Body of pancreas (tissue), 4 donors: ENCODE measurements at regions not wholly inside any gene's neighbourhood (a gene's known extent, or its start where the extent isn't known, plus 50 kb on each side); places are given as distances from the start of the nearest gene placed in this dataset.
A peak's percentile ranks its signal among the peaks of the same experiment; 100 is the strongest.

Source experiments
- ATAC-seq: fragments of 150-250 bp; one replicate; pipeline ENCODE4 v1.9.1; 2016
- DNase-seq, 4 donors: peaks; one replicate each; pipeline ENCODE4 v3.0.0-alpha.2; 2019
- H3K27ac ChIP-seq, 4 donors: fragments of 200-600 bp; sonication (generic); 1 replicate in 3 of 4; 2 replicates in 1 of 4; pipeline versions ENCODE4 v1.5.1 to v1.6.1; 2016 to 2019; ENCODE audit warnings: mild to moderate bottlenecking in 1 of 4, mixed read lengths in 1 of 4, moderate library complexity in 1 of 4
- H3K27me3 ChIP-seq, 2 donors: fragments of 200-600 bp; sonication (generic); one replicate each; pipeline ENCODE4 v1.6.0; 2016; ENCODE audit warnings: mild to moderate bottlenecking in 1 of 2
- H3K36me3 ChIP-seq, 2 donors: fragments of 200-600 bp; sonication (generic); replicated peaks in 1 of 2; 2 replicates each; pipeline ENCODE4 v1.5.1; 2016; ENCODE audit warnings: low read depth in 2 of 2; ENCODE audit not compliant: insufficient read depth in 1 of 2
- H3K4me1 ChIP-seq: fragments of 200-600 bp; sonication (generic); one replicate; pipeline ENCODE4 v1.6.0; 2016
- H3K4me3 ChIP-seq, 2 donors: fragments of 200-600 bp; sonication (generic); 1 replicate in 1 of 2; 2 replicates in 1 of 2; pipeline ENCODE4 v1.5.1; 2016 to 2019
- H3K9me3 ChIP-seq, 3 donors: fragments of 200-600 bp; sonication (generic); 1 replicate in 2 of 3; 2 replicates in 1 of 3; pipeline ENCODE4 v1.5.1; 2016
- POLR2A ChIP-seq, 3 donors: fragments of 450-650 bp; IDR thresholded peaks; one replicate each; pipeline ENCODE4 v1.6.1; 2016; ENCODE audit warnings: antibody characterized with exemption in 3 of 3, mild to moderate bottlenecking in 2 of 3
- WGBS, 2 donors: methylation state at CpG; one replicate each; pipeline ENCODE4 v1.1.5; 2017; 5-methylcytosine and 5-hydroxymethylcytosine counted together
- intact Hi-C: fragments of 100-400 bp; cut with DNase I; formaldehyde crosslinking; loops from one replicate; pipeline ENCODE4 v1.15.1; 2023
- TF ChIP-seq, protein P1 (sequence below), 7 experiments: fragments of 450-650 bp in 4 of 7; fragments of 200-600 bp in 3 of 7; sonication (generic) in 3 of 7; IDR thresholded peaks; one replicate each; pipeline ENCODE4 v1.5.1; 2016 to 2019; ENCODE audit warnings: antibody characterized with exemption in 7 of 7

DNA sequence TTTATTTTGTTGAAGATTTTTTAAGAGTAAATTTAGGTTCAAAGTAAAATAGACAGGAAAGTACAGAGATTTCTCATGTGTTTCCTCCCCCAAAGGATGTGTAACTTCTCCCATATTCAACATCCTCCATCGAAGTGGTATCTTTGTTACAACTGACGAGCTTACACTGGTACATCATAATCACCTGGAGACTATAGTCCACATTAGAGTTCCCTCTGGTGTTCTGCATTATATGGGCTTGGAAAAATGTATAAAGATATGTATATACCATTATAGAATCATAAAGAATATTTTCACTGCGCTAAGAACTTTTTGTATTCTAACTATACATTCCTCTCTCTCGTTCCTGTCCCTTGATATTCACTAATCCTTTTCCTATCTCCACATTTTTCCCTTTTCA lies 203.7 kb downstream of the AMY1C start:
- WGBS, 2 donors = 38 to 57% methylated on average over 4 of the region's 4 CpGs

DNA sequence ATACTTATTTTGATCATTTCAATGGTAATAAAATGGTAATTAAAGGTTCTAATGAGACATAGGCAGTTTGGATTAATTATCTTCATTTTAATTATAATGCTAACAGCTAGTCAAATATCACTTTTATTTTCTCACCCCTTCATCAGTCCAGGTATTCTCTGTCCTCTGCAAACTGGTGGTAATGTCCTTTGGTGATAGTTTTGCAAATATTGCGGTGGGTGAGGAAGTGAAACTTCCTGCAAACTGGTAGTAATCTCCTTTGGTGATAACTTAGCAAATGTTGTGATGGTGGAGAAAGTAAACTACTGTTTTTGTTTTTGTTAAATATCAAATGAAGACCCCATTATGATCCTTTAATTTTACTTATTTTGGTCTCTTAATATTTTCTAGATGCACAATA lies 209.0 kb downstream of the AMY1C start:
- intact Hi-C loops = no loop called here
- ATAC-seq (no peak), DNase-seq (no peak)
- TF ChIP-seq, protein P1, sequence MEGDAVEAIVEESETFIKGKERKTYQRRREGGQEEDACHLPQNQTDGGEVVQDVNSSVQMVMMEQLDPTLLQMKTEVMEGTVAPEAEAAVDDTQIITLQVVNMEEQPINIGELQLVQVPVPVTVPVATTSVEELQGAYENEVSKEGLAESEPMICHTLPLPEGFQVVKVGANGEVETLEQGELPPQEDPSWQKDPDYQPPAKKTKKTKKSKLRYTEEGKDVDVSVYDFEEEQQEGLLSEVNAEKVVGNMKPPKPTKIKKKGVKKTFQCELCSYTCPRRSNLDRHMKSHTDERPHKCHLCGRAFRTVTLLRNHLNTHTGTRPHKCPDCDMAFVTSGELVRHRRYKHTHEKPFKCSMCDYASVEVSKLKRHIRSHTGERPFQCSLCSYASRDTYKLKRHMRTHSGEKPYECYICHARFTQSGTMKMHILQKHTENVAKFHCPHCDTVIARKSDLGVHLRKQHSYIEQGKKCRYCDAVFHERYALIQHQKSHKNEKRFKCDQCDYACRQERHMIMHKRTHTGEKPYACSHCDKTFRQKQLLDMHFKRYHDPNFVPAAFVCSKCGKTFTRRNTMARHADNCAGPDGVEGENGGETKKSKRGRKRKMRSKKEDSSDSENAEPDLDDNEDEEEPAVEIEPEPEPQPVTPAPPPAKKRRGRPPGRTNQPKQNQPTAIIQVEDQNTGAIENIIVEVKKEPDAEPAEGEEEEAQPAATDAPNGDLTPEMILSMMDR (IDR thresholded peaks at IDR 0.05) = no peak
- TF ChIP-seq POLR2A (IDR thresholded peaks at IDR 0.05) = no peak
- Histone ChIP-seq H3K4me1 (no peaks in the 10 kb centered on the region), H3K4me3 (no peak overlapping the region), H3K27ac (no peak overlapping the region), H3K36me3 (no peaks in the 10 kb centered on the region), H3K27me3 (no peaks in the 10 kb centered on the region), H3K9me3 (peaks cover 0 to 14% (median 0%) of the 10 kb centered on the region in 3 donors)
- 76 to 91% methylated on average over 1 of the region's 1 CpG for WGBS, 2 donors

More for the DNA sequence above, 203.7 kb downstream of the AMY1C start:
- no peak for ATAC-seq
- no peaks in the 10 kb centered on the region for H3K4me1 ChIP-seq
- intact Hi-C loops = no loop called here
- no peaks in the 10 kb centered on the region for H3K9me3 ChIP-seq
- no peak for DNase-seq
- no peaks in the 10 kb centered on the region for H3K36me3 ChIP-seq
- no peak overlapping the region for H3K4me3 ChIP-seq
- TF ChIP-seq, protein P1 (IDR thresholded peaks at IDR 0.05) = peak in 2 of 7 experiments; percentile 11 to 19
- TF ChIP-seq POLR2A (IDR thresholded peaks at IDR 0.05) = no peak
- H3K27ac ChIP-seq = no peak overlapping the region
- no peaks in the 10 kb centered on the region for H3K27me3 ChIP-seq

DNA sequence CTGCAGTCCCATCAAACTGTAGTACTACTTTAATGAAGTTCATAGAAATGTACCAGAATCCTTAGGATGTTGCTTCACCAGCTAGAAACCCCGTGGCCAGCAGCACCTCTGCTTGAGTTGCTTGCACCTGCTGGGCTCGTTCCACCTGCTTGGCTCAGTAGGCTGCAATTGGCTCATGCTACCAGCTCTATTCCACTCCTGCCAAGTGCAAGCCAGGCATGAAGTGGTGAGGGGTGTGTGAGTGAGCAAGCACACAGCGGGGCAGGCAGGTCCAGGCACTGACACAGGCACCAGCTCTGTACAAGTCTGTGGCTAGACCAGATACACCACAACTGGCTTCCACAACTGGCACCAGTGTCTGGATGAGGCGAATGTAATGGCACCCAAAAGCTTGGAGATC lies 209.9 kb downstream of the AMY1C start:
- intact Hi-C loops = no loop called here
- 64 to 70% methylated on average over 4 of the region's 4 CpGs for WGBS, 2 donors
- Histone ChIP-seq H3K27ac (no peak overlapping the region), H3K27me3 (no peaks in the 10 kb centered on the region), H3K9me3 (peaks cover 0 to 14% (median 0%) of the 10 kb centered on the region in 3 donors), H3K4me3 (no peak overlapping the region), H3K36me3 (no peaks in the 10 kb centered on the region), H3K4me1 (no peaks in the 10 kb centered on the region)
- TF ChIP-seq POLR2A (IDR thresholded peaks at IDR 0.05) = no peak
- TF ChIP-seq, protein P1 (IDR thresholded peaks at IDR 0.05) = no peak
- ATAC-seq = no peak
- DNase-seq = no peak

DNA sequence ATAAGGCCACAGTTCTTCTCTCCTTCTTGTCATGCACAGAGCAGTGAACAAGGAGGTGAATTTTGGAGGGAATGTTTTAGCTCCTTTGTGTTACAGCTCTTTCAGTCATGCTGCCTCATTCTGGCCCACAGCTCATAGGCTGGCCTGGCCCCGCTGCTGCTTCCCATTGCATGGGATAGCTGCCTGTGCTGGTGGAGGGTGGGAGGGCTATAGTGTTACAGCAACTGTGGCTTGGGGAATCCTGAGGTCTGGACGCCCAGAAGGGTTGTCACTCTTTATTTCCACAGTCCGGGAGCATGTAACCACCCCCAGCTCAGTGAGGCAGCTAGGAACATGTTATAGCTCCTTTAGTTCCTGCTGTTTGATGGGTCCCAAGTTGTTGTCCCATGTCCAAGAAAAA lies 210.3 kb downstream of the AMY1C start:
- ATAC-seq = no peak

DNA sequence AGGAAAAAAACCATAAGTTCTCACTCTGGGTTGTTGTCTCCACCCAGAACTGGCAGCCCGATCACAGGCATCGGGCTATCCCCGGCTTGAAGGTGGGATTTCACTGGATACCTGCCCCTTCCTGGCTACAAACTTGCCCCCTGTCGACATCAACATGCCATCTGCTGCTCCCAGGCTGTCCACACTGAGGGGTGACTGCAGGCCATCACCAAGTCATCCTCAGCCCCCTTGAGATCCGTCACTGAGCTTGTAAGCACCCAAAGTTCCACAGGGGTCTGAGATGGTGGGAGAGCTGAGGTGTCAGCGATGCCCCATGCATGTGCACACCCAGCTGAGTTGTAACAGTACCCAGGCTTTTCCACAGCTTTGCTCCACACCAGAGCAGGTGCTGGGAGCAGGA lies 211.0 kb downstream of the AMY1C start:
- no peak overlapping the region for H3K27ac ChIP-seq
- WGBS, 2 donors = 72 to 88% methylated on average over 6 of the region's 6 CpGs
- no peaks in the 10 kb centered on the region for H3K36me3 ChIP-seq
- peaks cover 0 to 14% (median 0%) of the 10 kb centered on the region in 3 donors for H3K9me3 ChIP-seq
- DNase-seq (no peak), ATAC-seq (no peak)
- no peak overlapping the region for H3K4me3 ChIP-seq
- intact Hi-C loops = no loop called here
- TF ChIP-seq, protein P1 (IDR thresholded peaks at IDR 0.05) = no peak
- no peak for TF ChIP-seq POLR2A (IDR thresholded peaks at IDR 0.05)
- H3K27me3 ChIP-seq = no peaks in the 10 kb centered on the region
- H3K4me1 ChIP-seq = no peaks in the 10 kb centered on the region

More for the DNA sequence above, 210.3 kb downstream of the AMY1C start:
- peaks cover 0 to 14% (median 0%) of the 10 kb centered on the region in 3 donors for H3K9me3 ChIP-seq
- H3K4me1 ChIP-seq = no peaks in the 10 kb centered on the region
- no peak overlapping the region for H3K4me3 ChIP-seq
- no peak for TF ChIP-seq POLR2A (IDR thresholded peaks at IDR 0.05)
- TF ChIP-seq, protein P1 (IDR thresholded peaks at IDR 0.05) = no peak
- no peaks in the 10 kb centered on the region for H3K27me3 ChIP-seq
- no peak overlapping the region for H3K27ac ChIP-seq
- intact Hi-C loops = no loop called here
- WGBS, 2 donors = 65 to 75% methylated on average over 3 of the region's 3 CpGs
- DNase-seq = no peak
- H3K36me3 ChIP-seq = no peaks in the 10 kb centered on the region
